ENCODE measurements at regions not wholly inside any gene's neighbourhood (a gene's known extent, or its start where the extent isn't known, plus 50 kb on each side); places are given as distances from the start of the nearest gene placed in this dataset.

GRCh38 chr13:105607016-105607415 is 928.4 kb downstream of the EFNB2 start:
- TF ChIP-seq GATA2 (IDR thresholded peaks at IDR 0.05; ENCODE audit: low read depth, low read length) (no peak), GATA3 (IDR thresholded peaks at IDR 0.05; ENCODE audit: low read depth, low read length) (no peak)

Measured in SH-SY5Y (cell line).